ENCODE measurements at regions not wholly inside any gene's neighbourhood (a gene's known extent, or its start where the extent isn't known, plus 50 kb on each side); places are given as distances from the start of the nearest gene placed in this dataset.

DNA sequence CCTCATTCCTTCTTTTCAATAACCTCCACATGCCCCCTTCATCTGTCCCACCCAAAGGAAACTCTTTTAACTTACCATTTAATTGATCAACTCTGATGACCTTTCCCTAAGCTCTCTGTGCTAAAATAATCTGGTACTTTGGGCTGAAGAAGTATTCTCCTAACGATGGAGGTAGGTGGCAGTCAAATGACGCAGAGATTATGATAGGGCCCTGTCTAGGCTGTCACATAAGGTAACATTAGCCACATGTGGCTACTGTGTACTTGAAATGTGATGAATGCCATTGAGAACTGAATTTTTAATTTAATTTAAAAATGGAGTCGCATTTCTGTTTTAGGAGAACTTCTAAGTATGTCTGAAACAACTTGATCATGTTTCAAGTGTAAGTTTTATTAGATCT is 140.5 kb upstream of the TNP1 start:
- TF ChIP-seq FOXA1 (IDR thresholded peaks at IDR 0.05) (no peak), HDGF (IDR thresholded peaks at IDR 0.05; ENCODE audit: borderline replicate concordance) (no peak)

Measured in HEK293T (cell line).